Endothelial cell of umbilical vein (primary cell): ENCODE measurements at regions not wholly inside any gene's neighbourhood (a gene's known extent, or its start where the extent isn't known, plus 50 kb on each side); places are given as distances from the start of the nearest gene placed in this dataset.

Experiments used
- BruUV-seq: library from RNA; stranded (reverse); fragments of 400-500 nt; replicated peaks from 2 replicates; lab custom pipeline; 2021; lab: Mats Ljungman, UMichigan
- CTCF ChIA-PET: fragments of 300-600, 350-600 bp; sonication (Branson Sonifier 250); formaldehyde crosslinking; loops from one replicate; lab custom pipeline; 2021; ENCODE audit warnings: antibody characterized with exemption, inconsistent platforms; lab: Charles Lee
- POLR2A ChIA-PET: fragments of 300-600, 350-600 bp; sonication (Branson Sonifier 250); formaldehyde crosslinking; loops from one replicate; lab custom pipeline; 2021; ENCODE audit warnings: antibody characterized with exemption, inconsistent platforms; lab: Charles Lee
- DNase-seq: peaks from one replicate; pipeline ENCODE4 v3.0.0-alpha.2; 2011; ENCODE audit warnings: low read depth, low spot score
- FAIRE-seq: peaks from 2 replicates; lab custom pipeline; 2011; peaks lifted over from hg19 to GRCh38; lab: Jason Lieb, UNC
- H2AFZ ChIP-seq: 2 replicates; pipeline ENCODE4 v1.6.0; 2012; ENCODE audit warnings: low read depth, low read length, control low read depth, inconsistent platforms
- H3K27ac ChIP-seq: 2 replicates; pipeline ENCODE4 v1.5.1; 2011; ENCODE audit warnings: low read depth, mild to moderate bottlenecking, control low read depth, low read length, moderate library complexity; ENCODE audit not compliant: insufficient read depth
- H3K27me3 ChIP-seq, 2 experiments: 2 replicates each; pipeline versions ENCODE4 v1.6.0 to v1.6.1; 2011; ENCODE audit warnings: low read length in 2 of 2, mixed read lengths in 1 of 2; ENCODE audit not compliant: control insufficient read depth in 2 of 2, insufficient read depth in 2 of 2
- H3K36me3 ChIP-seq, 2 experiments: 2 replicates in 1 of 2; 3 replicates in 1 of 2; pipeline ENCODE4 v1.5.1; 2011; ENCODE audit warnings: low read length in 2 of 2, mild to moderate bottlenecking in 1 of 2, moderate library complexity in 1 of 2; ENCODE audit not compliant: control insufficient read depth in 2 of 2, insufficient read depth in 2 of 2; ENCODE audit errors: extremely low read depth in 1 of 2
- H3K4me1 ChIP-seq: 3 replicates; pipeline ENCODE4 v1.5.1; 2011; ENCODE audit warnings: mild to moderate bottlenecking, low read length; ENCODE audit not compliant: control insufficient read depth, insufficient read depth; ENCODE audit errors: extremely low read depth
- H3K4me2 ChIP-seq: 2 replicates; pipeline ENCODE4 v1.6.1; 2011; ENCODE audit warnings: low read length, control low read depth, mixed read lengths; ENCODE audit not compliant: insufficient read depth
- H3K4me3 ChIP-seq, 3 experiments: fragments of 200-600 bp in 1 of 3; sonication (generic), shearing (Covaris generic) in 1 of 3; replicated peaks in 1 of 3; 2 replicates each; pipeline ENCODE4 v1.5.1; 2011 to 2016; ENCODE audit warnings: control low read depth in 3 of 3, low read length in 3 of 3, mild to moderate bottlenecking in 2 of 3, inconsistent platforms in 1 of 3, low read depth in 1 of 3, moderate library complexity in 1 of 3; ENCODE audit not compliant: insufficient read depth in 1 of 3
- H3K79me2 ChIP-seq: 2 replicates; pipeline ENCODE4 v1.6.0; 2012; ENCODE audit warnings: low read length, inconsistent platforms; ENCODE audit not compliant: control insufficient read depth, insufficient read depth
- H3K9ac ChIP-seq: replicated peaks from 2 replicates; pipeline ENCODE3; 2011; ENCODE audit warnings: low read length, control low read depth; ENCODE audit not compliant: insufficient read depth; ENCODE audit errors: extremely low read depth
- H3K9me1 ChIP-seq: replicated peaks from 3 replicates; pipeline ENCODE4 v1.6.0; 2011; ENCODE audit warnings: mild to moderate bottlenecking, low read length; ENCODE audit not compliant: control insufficient read depth, insufficient read depth; ENCODE audit errors: extremely low read depth
- H3K9me3 ChIP-seq: replicated peaks from 2 replicates; pipeline ENCODE4 v1.5.1; 2012; ENCODE audit warnings: low read length, inconsistent platforms; ENCODE audit not compliant: control insufficient read depth, insufficient read depth
- H4K20me1 ChIP-seq: replicated peaks from 2 replicates; pipeline ENCODE3; 2011; ENCODE audit warnings: mild to moderate bottlenecking, low read length; ENCODE audit not compliant: control insufficient read depth, insufficient read depth; ENCODE audit errors: extremely low read depth
- EZH2 ChIP-seq: IDR thresholded peaks from 2 replicates; pipeline ENCODE4 v1.6.1; 2012; ENCODE audit warnings: borderline replicate concordance, low read depth, mild to moderate bottlenecking, moderate library complexity, low read length, inconsistent platforms; ENCODE audit not compliant: severe bottlenecking
- FOS ChIP-seq: IDR thresholded peaks from 2 replicates; pipeline ENCODE4 v1.6.1; 2011; ENCODE audit warnings: mild to moderate bottlenecking, low read length, moderate library complexity, borderline replicate concordance; ENCODE audit not compliant: insufficient read depth
- GATA2 ChIP-seq: IDR thresholded peaks from 2 replicates; pipeline ENCODE4 v1.7.0; 2011; ENCODE audit warnings: low read depth, mild to moderate bottlenecking, moderate library complexity, mixed read lengths, low read length; ENCODE audit not compliant: insufficient read length, insufficient read depth
- JUN ChIP-seq: IDR thresholded peaks from 2 replicates; pipeline ENCODE4 v1.6.1; 2011; ENCODE audit warnings: borderline replicate concordance, low read depth; ENCODE audit not compliant: insufficient read length, insufficient read depth
- MYC ChIP-seq: IDR thresholded peaks from one replicate; pipeline ENCODE4 v1.6.1; 2011; ENCODE audit warnings: mild to moderate bottlenecking, low read depth, low read length
- POLR2A ChIP-seq: IDR thresholded peaks from 2 replicates; pipeline ENCODE4 v1.6.1; 2012; ENCODE audit warnings: low read depth, mild to moderate bottlenecking, control low read depth, low read length
- POLR2AphosphoS5 ChIP-seq: IDR thresholded peaks from 2 replicates; pipeline ENCODE4 v1.6.1; 2012; ENCODE audit warnings: low read depth, mild to moderate bottlenecking, control low read depth, low read length, moderate library complexity; ENCODE audit not compliant: insufficient read depth
- dilution Hi-C: fragments of 300-500 bp; cut with MboI; formaldehyde crosslinking; loops from one replicate; pipeline ENCODE4 v1.15.0; 2019; ENCODE audit warnings: low sequenced_read_pairs; ENCODE audit not compliant: extremely low pct_ligation_motif_present
- intact Hi-C: fragments of 100-400 bp; cut with micrococcal nuclease; formaldehyde crosslinking; loops from one replicate; pipeline ENCODE4 v1.10.0; 2022
- TF ChIP-seq, protein P1 (sequence below): IDR thresholded peaks from 2 replicates; pipeline ENCODE4 v1.6.1; 2011; ENCODE audit not compliant: insufficient read depth, insufficient read length
- TF ChIP-seq, protein P2 (sequence below), 2 donors: IDR thresholded peaks; 1 replicate in 1 of 2; 2 replicates in 1 of 2; pipeline ENCODE4 v1.5.1; 2011; ENCODE audit warnings: low read length in 2 of 2, mild to moderate bottlenecking in 2 of 2, moderate library complexity in 2 of 2, control low read depth in 1 of 2, inconsistent platforms in 1 of 2, low read depth in 1 of 2; ENCODE audit not compliant: insufficient read depth in 1 of 2; ENCODE audit errors: extremely low read depth in 1 of 2

DNA sequence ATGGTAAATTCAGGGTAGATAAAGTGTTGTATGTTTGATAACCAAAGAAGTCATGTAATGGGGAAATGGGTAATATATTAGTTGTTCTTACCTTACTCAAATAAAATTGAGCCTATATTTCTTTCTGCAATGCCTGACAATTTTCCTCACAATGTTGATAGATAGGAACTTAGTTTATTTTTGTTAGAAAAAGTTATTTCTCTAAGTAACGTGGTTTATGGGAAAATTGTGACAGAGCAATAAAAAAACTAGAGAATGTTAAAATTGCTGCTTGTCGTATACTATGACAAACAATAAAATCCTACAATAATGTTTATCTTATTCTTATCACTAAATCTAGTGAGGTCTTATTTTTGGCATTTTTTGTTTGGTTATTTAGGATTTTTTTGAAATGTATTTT, 534.1 kb downstream of the TMTC2 start:
- H3K36me3 ChIP-seq, result no peaks in the 10 kb centered on the region
- no peaks in the 10 kb centered on the region for H4K20me1 ChIP-seq
- no peak for TF ChIP-seq FOS
- no peak for TF ChIP-seq POLR2AphosphoS5
- TF ChIP-seq MYC, result no peak
- TF ChIP-seq, protein P1, sequence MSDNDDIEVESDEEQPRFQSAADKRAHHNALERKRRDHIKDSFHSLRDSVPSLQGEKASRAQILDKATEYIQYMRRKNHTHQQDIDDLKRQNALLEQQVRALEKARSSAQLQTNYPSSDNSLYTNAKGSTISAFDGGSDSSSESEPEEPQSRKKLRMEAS, result no peak
- TF ChIP-seq POLR2A, result no peak
- TF ChIP-seq EZH2, result no peak
- TF ChIP-seq GATA2, result no peak
- TF ChIP-seq JUN, result no peak
- TF ChIP-seq, protein P2, sequence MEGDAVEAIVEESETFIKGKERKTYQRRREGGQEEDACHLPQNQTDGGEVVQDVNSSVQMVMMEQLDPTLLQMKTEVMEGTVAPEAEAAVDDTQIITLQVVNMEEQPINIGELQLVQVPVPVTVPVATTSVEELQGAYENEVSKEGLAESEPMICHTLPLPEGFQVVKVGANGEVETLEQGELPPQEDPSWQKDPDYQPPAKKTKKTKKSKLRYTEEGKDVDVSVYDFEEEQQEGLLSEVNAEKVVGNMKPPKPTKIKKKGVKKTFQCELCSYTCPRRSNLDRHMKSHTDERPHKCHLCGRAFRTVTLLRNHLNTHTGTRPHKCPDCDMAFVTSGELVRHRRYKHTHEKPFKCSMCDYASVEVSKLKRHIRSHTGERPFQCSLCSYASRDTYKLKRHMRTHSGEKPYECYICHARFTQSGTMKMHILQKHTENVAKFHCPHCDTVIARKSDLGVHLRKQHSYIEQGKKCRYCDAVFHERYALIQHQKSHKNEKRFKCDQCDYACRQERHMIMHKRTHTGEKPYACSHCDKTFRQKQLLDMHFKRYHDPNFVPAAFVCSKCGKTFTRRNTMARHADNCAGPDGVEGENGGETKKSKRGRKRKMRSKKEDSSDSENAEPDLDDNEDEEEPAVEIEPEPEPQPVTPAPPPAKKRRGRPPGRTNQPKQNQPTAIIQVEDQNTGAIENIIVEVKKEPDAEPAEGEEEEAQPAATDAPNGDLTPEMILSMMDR (IDR thresholded peaks at IDR 0.05; ENCODE audit: extremely low read depth in 1 of 2, insufficient read depth in 1 of 2, low read depth in 1 of 2, low read length in 2 of 2), result no peak
- H3K4me2 ChIP-seq, result no peak overlapping the region
- H3K9me3 ChIP-seq, result no peaks in the 10 kb centered on the region
- FAIRE-seq (no peak), DNase-seq (no peak)
- dilution Hi-C loops, result no loop called here
- H3K79me2 ChIP-seq, result no peaks in the 10 kb centered on the region
- no peak overlapping the region for H3K4me3 ChIP-seq
- H3K9ac ChIP-seq, result no peak overlapping the region
- no TSS peak for BruUV-seq
- no peak overlapping the region for H3K27ac ChIP-seq
- no peaks in the 10 kb centered on the region for H3K27me3 ChIP-seq
- CTCF ChIA-PET, result no interaction called here
- no peaks in the 10 kb centered on the region for H3K4me1 ChIP-seq
- POLR2A ChIA-PET, result no interaction called here
- no peak overlapping the region for H2AFZ ChIP-seq
- H3K9me1 ChIP-seq, result no peaks in the 10 kb centered on the region
- intact Hi-C loops, result no loop called here
